GM21526 (cell line): ENCODE measurements at regions not wholly inside any gene's neighbourhood (a gene's known extent, or its start where the extent isn't known, plus 50 kb on each side); places are given as distances from the start of the nearest gene placed in this dataset.
A peak's percentile ranks its signal among the peaks of the same experiment; 100 is the strongest.

ENCODE experiments used
- ATAC-seq: cut with Tn5 transposase; IDR thresholded peaks from one replicate; pipeline ENCODE4 v1.9.1; 2021; ENCODE audit warnings: moderate library complexity; ENCODE audit not compliant: unreplicated experiment, low FRiP score

GRCh38 chr2:181146171-181146570, 165.8 kb downstream of the UBE2E3 start:
- ATAC-seq, result no peak

DNA sequence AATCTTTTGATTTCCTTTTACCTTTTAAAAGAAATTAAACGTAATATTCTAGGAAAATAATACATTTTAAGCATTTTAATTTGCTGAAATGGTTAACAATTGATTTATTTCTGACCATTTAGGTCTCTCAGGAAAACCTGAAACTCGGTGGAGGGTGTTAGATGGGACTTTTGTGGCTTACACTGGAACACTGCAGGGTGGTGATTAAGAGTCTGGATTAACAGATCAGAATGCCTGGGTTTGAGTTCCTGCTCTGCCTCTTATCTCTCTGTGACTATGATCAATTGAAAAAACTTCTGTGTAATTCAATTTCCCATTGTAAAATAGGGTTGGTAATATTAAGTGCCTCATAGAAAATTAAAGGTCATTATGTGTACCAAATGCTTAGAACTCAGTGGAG, 168.7 kb downstream of the UBE2E3 start:
- no peak for ATAC-seq

GRCh38 chr2:181152226-181152625, 171.8 kb downstream of the UBE2E3 start:
- ATAC-seq, result no peak

DNA sequence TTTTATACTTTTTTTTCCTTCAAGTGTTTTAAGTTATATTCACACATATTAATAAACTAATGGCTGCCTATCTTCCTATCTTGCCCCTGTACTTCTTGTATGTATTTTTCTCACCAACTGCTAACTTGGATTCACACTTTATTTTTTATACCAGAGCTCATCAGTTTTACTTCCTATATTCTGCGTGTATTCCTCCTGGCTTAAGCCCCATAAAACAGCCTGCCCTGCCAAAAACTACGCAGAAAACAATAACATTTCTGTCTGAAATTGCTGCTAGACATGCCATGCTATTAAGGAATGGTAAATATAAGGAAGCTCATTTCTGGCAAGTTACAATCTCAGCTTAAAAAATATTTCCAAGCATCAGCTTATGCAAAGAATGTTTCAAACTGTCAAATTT, 172.3 kb downstream of the UBE2E3 start:
- ATAC-seq, result no peak

GRCh38 chr2:181153886-181154285, 173.5 kb downstream of the UBE2E3 start:
- ATAC-seq, result no peak

DNA sequence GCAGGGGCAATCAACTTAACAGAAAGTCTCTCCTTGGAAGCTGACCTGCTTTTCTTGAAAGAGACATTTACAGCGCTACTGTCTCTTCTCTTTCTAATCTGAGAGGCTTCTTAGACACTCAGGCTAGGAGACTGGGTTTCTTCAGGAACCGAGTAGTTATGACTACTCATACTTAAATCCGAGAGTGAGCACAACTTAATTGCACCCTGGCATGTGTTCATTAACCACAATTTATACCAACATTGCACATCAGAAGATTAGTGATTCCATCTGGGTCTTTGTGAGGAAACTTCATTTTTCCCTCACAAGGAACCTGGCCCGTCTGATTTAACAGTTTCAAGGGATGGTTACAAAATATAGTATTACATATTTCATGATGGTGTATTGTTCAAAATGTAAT, 176.9 kb downstream of the UBE2E3 start:
- ATAC-seq, result no peak

DNA sequence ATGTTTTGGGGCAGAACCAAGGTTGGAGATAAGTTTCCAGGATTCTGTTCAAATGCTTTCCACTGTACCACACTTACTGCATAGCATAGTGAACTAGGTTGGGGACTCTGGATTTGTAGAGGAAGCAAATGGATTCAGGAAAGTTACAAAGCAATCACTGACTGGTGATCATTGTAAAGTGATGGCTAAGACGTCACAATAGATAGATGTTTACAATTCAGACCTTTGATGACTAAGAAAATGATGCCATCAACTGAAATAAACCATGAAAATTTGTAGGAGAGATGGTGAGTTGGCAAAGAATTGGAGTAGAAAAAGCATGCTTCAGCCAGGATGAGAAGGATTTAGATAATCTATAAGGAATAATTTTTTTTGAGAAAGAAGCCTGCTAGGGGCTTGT, 178.0 kb downstream of the UBE2E3 start:
- ATAC-seq, result no peak

- no peak for ATAC-seq
Observed at GRCh38 chr2:181161615-181162014, 181.2 kb downstream of the UBE2E3 start.

GRCh38 chr2:181163139-181163538, 182.7 kb downstream of the UBE2E3 start:
- ATAC-seq, result no peak

DNA sequence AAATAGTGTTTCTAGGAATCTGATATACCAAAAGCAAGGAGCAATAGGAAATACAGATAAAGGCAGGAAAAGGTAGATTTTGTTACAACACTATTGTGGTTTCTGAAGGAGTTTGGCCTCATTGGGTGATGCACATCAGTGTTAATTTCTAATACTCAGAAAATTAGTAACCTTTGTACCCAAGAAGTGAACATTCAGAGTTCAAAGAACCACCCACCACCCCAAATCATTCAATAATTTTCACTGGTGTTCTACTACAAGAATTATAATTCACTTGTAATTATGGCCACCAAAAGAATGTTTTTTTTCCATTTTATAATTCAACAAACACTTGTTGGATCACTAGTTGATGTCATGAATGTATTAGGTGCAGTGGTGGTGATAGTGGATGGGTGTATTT, 183.3 kb downstream of the UBE2E3 start:
- ATAC-seq, result no peak

DNA sequence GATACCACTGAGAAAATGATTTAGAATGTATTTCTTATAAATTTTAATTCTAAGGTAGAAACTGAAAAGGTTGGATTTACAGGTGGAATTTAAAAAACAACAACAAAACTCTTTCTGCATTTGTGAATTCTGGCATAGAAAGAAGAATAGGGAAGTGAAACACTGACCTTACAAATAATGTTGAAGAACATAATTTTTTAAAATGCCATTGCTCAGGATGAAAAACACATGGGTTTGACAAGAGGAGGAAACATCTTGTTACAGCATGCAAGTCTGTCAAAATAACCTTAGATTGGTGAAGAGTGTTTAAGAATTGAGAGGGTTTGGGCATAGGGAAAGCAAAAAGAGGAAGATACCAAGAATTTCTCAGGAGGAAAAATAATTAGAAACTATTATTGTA, 184.3 kb downstream of the UBE2E3 start:
- no peak for ATAC-seq

- peak; percentile 59 for ATAC-seq
Observed at GRCh38 chr2:181165199-181165868, 184.9 kb downstream of the UBE2E3 start.

DNA sequence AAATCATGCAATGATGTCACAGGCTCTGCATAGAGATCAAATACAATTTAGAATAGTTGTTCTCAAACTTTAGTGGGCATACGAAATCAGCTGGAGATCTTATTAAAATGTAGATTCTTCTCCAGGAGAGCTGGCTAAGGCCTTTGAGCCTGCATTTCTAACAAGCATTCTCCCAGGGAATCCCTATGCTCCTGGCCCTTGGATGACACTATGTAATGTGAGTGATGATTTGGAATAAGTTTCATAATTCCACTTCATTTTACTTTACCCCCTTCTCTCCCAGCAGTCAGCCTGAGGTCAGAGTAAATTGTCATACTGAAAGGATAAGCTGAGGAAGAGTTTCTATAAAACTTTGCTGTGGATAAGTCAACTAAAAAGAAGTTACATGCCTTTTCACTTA, 189.1 kb downstream of the UBE2E3 start:
- ATAC-seq, result no peak

- ATAC-seq, result no peak
Observed at GRCh38 chr2:181170256-181170655, 189.9 kb downstream of the UBE2E3 start.

DNA sequence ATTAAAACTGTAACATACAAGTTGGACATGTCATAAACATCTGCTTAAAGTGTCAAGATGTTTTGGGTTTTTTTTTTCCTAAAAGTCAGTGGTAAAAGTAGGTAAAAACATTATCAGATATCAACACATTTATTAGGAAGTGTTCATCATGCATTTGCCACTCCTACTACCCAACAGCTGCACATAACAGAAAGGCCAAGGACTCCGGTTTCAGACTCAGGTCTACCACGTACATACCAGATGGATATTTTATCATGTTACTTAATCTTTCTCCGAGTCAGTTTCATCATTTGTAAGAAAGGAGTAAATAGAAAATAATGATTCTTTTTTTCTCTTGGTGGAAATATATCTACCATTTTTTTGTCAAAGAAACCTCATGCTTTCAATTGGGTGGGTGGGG, 192.3 kb downstream of the UBE2E3 start:
- ATAC-seq, result no peak

DNA sequence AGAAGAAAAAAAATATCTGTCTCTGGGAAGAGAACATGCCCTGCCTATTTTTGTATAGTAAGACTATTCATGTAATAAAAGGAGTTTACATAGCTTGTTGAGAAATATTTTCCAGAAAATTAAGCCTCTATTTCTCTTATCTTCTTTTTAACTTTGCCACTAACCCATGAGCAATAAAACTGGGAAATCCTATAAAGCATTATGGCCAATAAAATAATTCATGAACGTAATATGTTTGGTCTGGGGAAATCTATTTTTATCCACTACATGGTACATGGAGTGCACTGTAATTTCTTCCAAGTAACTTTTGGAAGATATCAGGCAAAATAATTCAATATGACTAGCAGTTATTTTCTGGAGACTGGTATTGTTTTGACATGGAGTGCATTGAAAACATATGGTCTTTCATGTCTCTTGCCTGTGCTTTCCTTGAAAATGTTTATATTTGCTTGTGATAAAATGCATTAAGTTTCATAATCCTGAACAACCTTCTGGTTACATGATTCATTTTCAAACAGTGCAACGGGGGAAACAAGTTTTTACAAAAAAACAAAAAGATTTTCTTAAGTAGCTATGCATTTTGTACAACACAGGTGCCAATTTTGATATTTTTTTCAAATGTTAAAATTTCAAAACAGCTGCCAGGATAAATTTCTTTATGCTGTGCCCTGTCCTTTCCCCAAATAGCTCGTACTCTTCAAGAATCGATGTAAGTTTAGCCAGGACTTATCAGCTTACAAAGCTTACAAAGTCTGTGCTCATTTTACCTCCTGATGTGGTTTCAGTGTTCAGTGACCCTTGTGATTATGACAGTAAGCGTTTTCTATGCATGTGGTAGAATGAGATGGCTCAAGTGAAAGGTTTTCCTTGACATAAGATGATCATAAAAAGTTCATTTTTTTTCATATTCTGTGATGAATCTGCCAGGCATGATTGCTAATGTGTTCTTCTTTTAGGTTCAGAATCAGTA, 194.5 kb downstream of the UBE2E3 start:
- no peak for ATAC-seq

DNA sequence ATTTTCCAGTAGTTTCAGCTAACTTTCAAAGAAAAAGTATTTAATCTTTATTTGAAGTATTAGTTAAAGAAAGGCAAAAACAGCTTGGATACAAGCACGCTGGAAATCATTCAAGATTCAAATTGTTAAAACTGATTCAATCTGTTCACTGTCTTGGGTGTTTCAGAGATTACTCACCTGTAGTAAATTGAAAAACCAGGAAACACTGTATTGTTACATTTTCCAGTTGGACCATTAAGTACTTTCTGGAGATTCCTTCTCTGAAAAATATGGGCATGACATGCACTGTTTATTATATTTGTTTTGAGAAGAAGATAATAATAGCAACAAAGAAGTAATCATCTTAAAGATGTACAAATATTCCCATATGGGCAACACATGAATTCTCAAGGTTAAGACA, 196.1 kb downstream of the UBE2E3 start:
- no peak for ATAC-seq

GRCh38 chr2:181177376-181177775, 197.0 kb downstream of the UBE2E3 start:
- ATAC-seq, result no peak

- peak; percentile 34 for ATAC-seq
Observed at GRCh38 chr2:181178130-181178529, 197.7 kb downstream of the UBE2E3 start.

- ATAC-seq, result peak; percentile 65
Observed at GRCh38 chr2:181178823-181179412, 198.5 kb downstream of the UBE2E3 start.

- ATAC-seq, result peak; percentile 99
Observed at GRCh38 chr2:181183878-181184542, 203.6 kb downstream of the UBE2E3 start.
